Stomach (tissue), 8 donors: ENCODE measurements at regions not wholly inside any gene's neighbourhood (a gene's known extent, or its start where the extent isn't known, plus 50 kb on each side); places are given as distances from the start of the nearest gene placed in this dataset.
A peak's percentile ranks its signal among the peaks of the same experiment; 100 is the strongest.

Source experiments
- DNase-seq, 2 donors: peaks; one replicate each; pipeline versions ENCODE4 v3.0.0 to v3.0.0-alpha.2; 2013 to 2019
- H3K27ac ChIP-seq, 5 donors: fragments of 200-600 bp in 4 of 5; sonication (generic) in 4 of 5; one replicate each; pipeline ENCODE4 v1.5.1; 2013 to 2019; ENCODE audit warnings: mild to moderate bottlenecking in 1 of 5, moderate library complexity in 1 of 5
- H3K27me3 ChIP-seq, 3 donors: fragments of 200-600 bp; sonication (generic); one replicate each; pipeline ENCODE4 v1.5.1; 2017 to 2019; ENCODE audit warnings: mixed run types in 1 of 3
- H3K36me3 ChIP-seq, 4 donors: fragments of 200-600 bp; sonication (generic); 1 replicate in 3 of 4; 2 replicates in 1 of 4; pipeline ENCODE4 v1.5.1; 2016 to 2019
- H3K4me1 ChIP-seq, 4 donors: fragments of 200-600 bp; sonication (generic); one replicate each; pipeline ENCODE4 v1.5.1; 2016 to 2019
- H3K4me3 ChIP-seq, 4 donors: fragments of 200-600 bp; sonication (generic) in 3 of 4; one replicate each; pipeline ENCODE4 v1.5.1; 2016 to 2019; ENCODE audit warnings: mild to moderate bottlenecking in 1 of 4
- H3K9me3 ChIP-seq, 4 donors: fragments of 200-600 bp; sonication (generic); one replicate each; pipeline ENCODE4 v1.5.1; 2016 to 2019
- CTCF ChIP-seq, 7 experiments: fragments of 450-650 bp in 4 of 7; fragments of 200-600 bp in 3 of 7; sonication (generic) in 3 of 7; IDR thresholded peaks; one replicate each; pipeline ENCODE4 v1.5.1; 2016 to 2019; ENCODE audit warnings: antibody characterized with exemption in 7 of 7, control low read depth in 2 of 7, mild to moderate bottlenecking in 1 of 7
- EP300 ChIP-seq: sonication (generic); formaldehyde crosslinking; IDR thresholded peaks from one replicate; pipeline ENCODE4 v1.6.1; 2017; ENCODE audit warnings: antibody characterized with exemption
- POLR2A ChIP-seq, 4 donors: fragments of 450-650 bp; IDR thresholded peaks; one replicate each; pipeline ENCODE4 v1.6.1; 2016; ENCODE audit warnings: antibody characterized with exemption in 4 of 4, control low read depth in 2 of 4, mild to moderate bottlenecking in 1 of 4, moderate library complexity in 1 of 4
- POLR2AphosphoS5 ChIP-seq, 3 donors: sonication (generic); formaldehyde crosslinking; IDR thresholded peaks; one replicate each; pipeline ENCODE4 v1.6.1; 2016; ENCODE audit warnings: antibody characterized with exemption in 3 of 3
- WGBS, 5 donors: extraction: QIAGEN DNeasy Blood & Tissue Kit in 3 of 5; methylation state at CpG; one replicate each; pipeline versions ENCODE4 v1.1.5 to v1.1.7; 2013 to 2018; 5-methylcytosine and 5-hydroxymethylcytosine counted together
- intact Hi-C: fragments of 100-400 bp; cut with DNase I; formaldehyde crosslinking; loops from one replicate; pipeline ENCODE4 v1.15.1; 2023; ENCODE audit warnings: low total_unique reads
- donor health status: healthy with polysubstance abuse.
- donor health status: Bipolar disorder and iron deficiency.
- donor health status: healthy.

GRCh38 chr6:105757512-105758200 is 328.5 kb upstream of the PRDM1 start:
- Histone ChIP-seq H3K36me3 (no peaks in the 10 kb centered on the region), H3K27me3 (no peaks in the 10 kb centered on the region), H3K9me3 (no peaks in the 10 kb centered on the region), H3K27ac (peak overlapping the region in 1 of 5 donors; percentile 20), H3K4me3 (no peak overlapping the region), H3K4me1 (peaks cover 14 to 44% (median 15%) of the 10 kb centered on the region in 4 donors)
- no peak for DNase-seq
- 61 to 70% (median 62%) methylated on average over 5 of the region's 5 CpGs for WGBS, 5 donors
- intact Hi-C loops = no loop called here
- TF ChIP-seq POLR2A (IDR thresholded peaks at IDR 0.05) (no peak), CTCF (IDR thresholded peaks at IDR 0.05) (no peak), POLR2AphosphoS5 (IDR thresholded peaks at IDR 0.05) (no peak), EP300 (no peak)

DNA sequence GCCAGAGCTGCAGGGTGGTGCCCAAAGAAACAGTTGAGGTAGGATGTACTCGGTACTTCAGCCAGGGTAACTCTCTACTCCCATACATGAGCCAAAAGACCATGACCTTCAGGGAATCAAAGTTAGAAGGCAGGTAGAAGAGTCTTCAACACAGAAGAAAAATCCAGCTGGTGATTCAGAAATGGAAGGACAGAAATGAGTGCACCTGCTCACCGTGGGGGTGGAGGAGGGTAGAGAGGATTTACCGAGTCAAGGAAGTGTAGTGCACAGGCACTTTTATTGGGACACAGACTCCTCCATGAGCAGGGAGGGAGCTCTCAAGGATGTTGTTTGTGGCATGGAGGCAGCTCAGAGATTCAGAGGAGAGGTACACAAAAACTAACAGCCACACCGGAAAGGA is 330.3 kb upstream of the PRDM1 start:
- H3K27me3 ChIP-seq = no peaks in the 10 kb centered on the region
- H3K4me3 ChIP-seq = no peak overlapping the region
- intact Hi-C loops = no loop called here
- H3K36me3 ChIP-seq = no peaks in the 10 kb centered on the region
- no peaks in the 10 kb centered on the region for H3K9me3 ChIP-seq
- no peak for DNase-seq
- 86 to 95% (median 90%) methylated on average over 4 of the region's 4 CpGs for WGBS, 5 donors
- no peak overlapping the region for H3K27ac ChIP-seq
- H3K4me1 ChIP-seq = peaks cover 14 to 32% (median 15%) of the 10 kb centered on the region in 4 donors
- no peak for TF ChIP-seq CTCF (IDR thresholded peaks at IDR 0.05)
- no peak for TF ChIP-seq EP300
- TF ChIP-seq POLR2AphosphoS5 (IDR thresholded peaks at IDR 0.05) = no peak
- no peak for TF ChIP-seq POLR2A (IDR thresholded peaks at IDR 0.05)

- no peaks in the 10 kb centered on the region for H3K9me3 ChIP-seq
- 40 to 57% (median 51%) methylated on average over 6 of the region's 6 CpGs for WGBS, 5 donors
- no peaks in the 10 kb centered on the region for H3K36me3 ChIP-seq
- H3K27ac ChIP-seq = peak overlapping the region in 1 of 5 donors; percentile 31
- no peak overlapping the region for H3K4me3 ChIP-seq
- H3K4me1 ChIP-seq = peaks cover 4 to 12% (median 11%) of the 10 kb centered on the region in 4 donors
- no peak for TF ChIP-seq POLR2AphosphoS5 (IDR thresholded peaks at IDR 0.05)
- TF ChIP-seq CTCF (IDR thresholded peaks at IDR 0.05) = no peak
- no peak for TF ChIP-seq POLR2A (IDR thresholded peaks at IDR 0.05)
- no peak for TF ChIP-seq EP300
- H3K27me3 ChIP-seq = no peaks in the 10 kb centered on the region
- intact Hi-C loops = no loop called here
- peak in 1 of 2 donors; percentile 66 for DNase-seq
These were observed 332.4 kb upstream of the PRDM1 start for GRCh38 chr6:105753620-105754211.

DNA sequence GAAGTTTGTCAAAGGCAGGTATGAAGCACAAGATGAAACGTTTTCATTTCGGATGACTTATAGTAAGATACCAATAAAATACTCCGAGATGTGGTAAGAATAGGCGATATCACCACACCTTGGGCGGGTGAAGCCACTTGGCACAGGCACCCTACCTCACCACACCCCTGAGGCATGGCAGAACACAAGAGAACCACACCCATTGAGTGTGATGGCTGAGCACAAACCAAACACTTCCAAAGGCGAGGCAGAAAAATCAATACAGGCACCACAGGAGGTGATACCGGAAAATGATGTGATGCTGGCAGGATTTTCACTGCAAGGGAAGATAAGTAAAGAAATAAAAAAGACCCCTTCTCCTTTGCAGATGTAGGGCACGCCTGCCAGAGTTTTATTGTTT is 332.9 kb upstream of the PRDM1 start:
- peaks cover 4 to 12% (median 11%) of the 10 kb centered on the region in 4 donors for H3K4me1 ChIP-seq
- DNase-seq = peak; percentile 19 to 54
- TF ChIP-seq CTCF (IDR thresholded peaks at IDR 0.05) (no peak), EP300 (no peak), POLR2AphosphoS5 (IDR thresholded peaks at IDR 0.05) (peak in 1 of 3 donors; percentile 30), POLR2A (IDR thresholded peaks at IDR 0.05) (no peak)
- no peaks in the 10 kb centered on the region for H3K27me3 ChIP-seq
- no peak overlapping the region for H3K4me3 ChIP-seq
- intact Hi-C loops = no loop called here
- H3K27ac ChIP-seq = peak overlapping the region in 1 of 5 donors; percentile 31
- no peaks in the 10 kb centered on the region for H3K9me3 ChIP-seq
- WGBS, 5 donors = 27 to 72% (median 44%) methylated on average over 8 of the region's 8 CpGs
- H3K36me3 ChIP-seq = no peaks in the 10 kb centered on the region
